ENCODE measurements at regions not wholly inside any gene's neighbourhood (a gene's known extent, or its start where the extent isn't known, plus 50 kb on each side); places are given as distances from the start of the nearest gene placed in this dataset.

GRCh38 chr1:193356249-193356648 is 169.8 kb upstream of the B3GALT2 start:
- Histone ChIP-seq H3K27ac (no peak overlapping the region), H3K36me3 (no peaks in the 10 kb centered on the region), H3K4me1 (no peaks in the 10 kb centered on the region), H3K9me3 (no peaks in the 10 kb centered on the region), H3K27me3 (no peaks in the 10 kb centered on the region), H3K4me3 (replicated peaks in 1 of 3) (no peak overlapping the region)
- intact Hi-C loops (cut with DNase I): no loop called here
- DNase-seq: no peak
- 89 to 95% methylated on average over 4 of the region's 4 CpGs for WGBS, 2 donors
- TF ChIP-seq CTCF (IDR thresholded peaks at IDR 0.05): no peak

GRCh38 chr1:193355626-193356025 is 169.2 kb upstream of the B3GALT2 start:
- Histone ChIP-seq H3K4me3 (replicated peaks in 1 of 3) (no peak overlapping the region), H3K27ac (no peak overlapping the region), H3K9me3 (no peaks in the 10 kb centered on the region), H3K36me3 (no peaks in the 10 kb centered on the region), H3K27me3 (no peaks in the 10 kb centered on the region), H3K4me1 (no peaks in the 10 kb centered on the region)
- no peak for TF ChIP-seq CTCF (IDR thresholded peaks at IDR 0.05)
- no peak for TF ChIP-seq POLR2A (IDR thresholded peaks at IDR 0.05)
- intact Hi-C loops (cut with DNase I): no loop called here
- no peak for DNase-seq
- WGBS, 2 donors: 92 to 94% methylated on average over 2 of the region's 2 CpGs

- Histone ChIP-seq H3K9me3 (no peaks in the 10 kb centered on the region), H3K4me3 (replicated peaks in 1 of 3) (no peak overlapping the region), H3K27me3 (no peaks in the 10 kb centered on the region), H3K27ac (no peak overlapping the region), H3K4me1 (no peaks in the 10 kb centered on the region), H3K36me3 (no peaks in the 10 kb centered on the region)
- no peak for TF ChIP-seq CTCF (IDR thresholded peaks at IDR 0.05)
- no peak for TF ChIP-seq POLR2A (IDR thresholded peaks at IDR 0.05)
- intact Hi-C loops (cut with DNase I): no loop called here
- WGBS, 2 donors: 71 to 77% methylated on average over 2 of the region's 2 CpGs
- no peak for DNase-seq
Measured at GRCh38 chr1:193355178-193355577, 168.8 kb upstream of the B3GALT2 start.

GRCh38 chr1:193348769-193349535 is 162.5 kb upstream of the B3GALT2 start:
- H3K4me1 ChIP-seq: peaks cover 0 to 5% of the 10 kb centered on the region in 2 donors
- H3K27me3 ChIP-seq: no peaks in the 10 kb centered on the region
- intact Hi-C loops (cut with DNase I): no loop called here
- no peak overlapping the region for H3K27ac ChIP-seq
- TF ChIP-seq POLR2A (IDR thresholded peaks at IDR 0.05): no peak
- no peak for TF ChIP-seq CTCF (IDR thresholded peaks at IDR 0.05)
- no peaks in the 10 kb centered on the region for H3K9me3 ChIP-seq
- 83% methylated on average over 3 of the region's 3 CpGs for WGBS, 2 donors
- no peak overlapping the region for H3K4me3 ChIP-seq (replicated peaks in 1 of 3)
- no peak for DNase-seq
- H3K36me3 ChIP-seq: no peaks in the 10 kb centered on the region

- no peaks in the 10 kb centered on the region for H3K36me3 ChIP-seq
- no peak for TF ChIP-seq POLR2A (IDR thresholded peaks at IDR 0.05)
- TF ChIP-seq CTCF (IDR thresholded peaks at IDR 0.05): no peak
- peaks cover 0 to 5% of the 10 kb centered on the region in 2 donors for H3K4me1 ChIP-seq
- WGBS, 2 donors: 75% methylated on average over 6 of the region's 6 CpGs
- no peaks in the 10 kb centered on the region for H3K27me3 ChIP-seq
- no peak overlapping the region for H3K4me3 ChIP-seq (replicated peaks in 1 of 3)
- intact Hi-C loops (cut with DNase I): no loop called here
- no peak overlapping the region for H3K27ac ChIP-seq
- H3K9me3 ChIP-seq: no peaks in the 10 kb centered on the region
- DNase-seq: no peak
Measured at GRCh38 chr1:193348091-193348768, 161.8 kb upstream of the B3GALT2 start.

Data from thyroid gland (tissue), 4 donors.